H1 (cell line): ENCODE measurements at regions not wholly inside any gene's neighbourhood (a gene's known extent, or its start where the extent isn't known, plus 50 kb on each side); places are given as distances from the start of the nearest gene placed in this dataset.

Source experiments
- CHD1 ChIP-seq: IDR thresholded peaks from 2 replicates; pipeline ENCODE4 v1.6.1; 2012; ENCODE audit warnings: low read depth, low read length, improper control_type of control experiment
- MAFK ChIP-seq: IDR thresholded peaks from 2 replicates; pipeline ENCODE4 v1.6.1; 2012; ENCODE audit warnings: low read depth, mild to moderate bottlenecking, improper control_type of control experiment, low read length
- POLR2AphosphoS5 ChIP-seq: IDR thresholded peaks from 2 replicates; pipeline ENCODE4 v1.6.1; 2011; ENCODE audit warnings: low read depth, low read length
- SAP30 ChIP-seq: fragments of 300-600 bp; sonication (generic); IDR thresholded peaks from 2 replicates; pipeline ENCODE4 v1.7.1; 2012; ENCODE audit warnings: low read length, moderate library complexity, mild to moderate bottlenecking, inconsistent platforms; ENCODE audit not compliant: insufficient read depth, insufficient replicate concordance
- TF ChIP-seq, protein P1 (sequence below), 3 experiments: IDR thresholded peaks; 1 replicate in 2 of 3; 2 replicates in 1 of 3; pipeline versions ENCODE4 v1.5.1 to v1.6.1; 2011; ENCODE audit warnings: low read length in 3 of 3, mild to moderate bottlenecking in 3 of 3, inconsistent platforms in 2 of 3, low read depth in 1 of 3, moderate library complexity in 1 of 3; ENCODE audit not compliant: insufficient read depth in 1 of 3; ENCODE audit errors: control extremely low read depth in 1 of 3
- TF ChIP-seq, protein P2 (sequence below): IDR thresholded peaks from 2 replicates; pipeline ENCODE4 v1.6.1; 2011; ENCODE audit warnings: low read length, improper control_type of control experiment

- TF ChIP-seq, protein P1, sequence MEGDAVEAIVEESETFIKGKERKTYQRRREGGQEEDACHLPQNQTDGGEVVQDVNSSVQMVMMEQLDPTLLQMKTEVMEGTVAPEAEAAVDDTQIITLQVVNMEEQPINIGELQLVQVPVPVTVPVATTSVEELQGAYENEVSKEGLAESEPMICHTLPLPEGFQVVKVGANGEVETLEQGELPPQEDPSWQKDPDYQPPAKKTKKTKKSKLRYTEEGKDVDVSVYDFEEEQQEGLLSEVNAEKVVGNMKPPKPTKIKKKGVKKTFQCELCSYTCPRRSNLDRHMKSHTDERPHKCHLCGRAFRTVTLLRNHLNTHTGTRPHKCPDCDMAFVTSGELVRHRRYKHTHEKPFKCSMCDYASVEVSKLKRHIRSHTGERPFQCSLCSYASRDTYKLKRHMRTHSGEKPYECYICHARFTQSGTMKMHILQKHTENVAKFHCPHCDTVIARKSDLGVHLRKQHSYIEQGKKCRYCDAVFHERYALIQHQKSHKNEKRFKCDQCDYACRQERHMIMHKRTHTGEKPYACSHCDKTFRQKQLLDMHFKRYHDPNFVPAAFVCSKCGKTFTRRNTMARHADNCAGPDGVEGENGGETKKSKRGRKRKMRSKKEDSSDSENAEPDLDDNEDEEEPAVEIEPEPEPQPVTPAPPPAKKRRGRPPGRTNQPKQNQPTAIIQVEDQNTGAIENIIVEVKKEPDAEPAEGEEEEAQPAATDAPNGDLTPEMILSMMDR (IDR thresholded peaks at IDR 0.05; ENCODE audit: control extremely low read depth in 1 of 3, insufficient read depth in 1 of 3, low read depth in 1 of 3, low read length in 3 of 3) = no peak
- TF ChIP-seq SAP30 (peak; percentile 46), CHD1 (peak; percentile 18), POLR2AphosphoS5 (peak; percentile 89), MAFK (no peak)
- TF ChIP-seq, protein P2, sequence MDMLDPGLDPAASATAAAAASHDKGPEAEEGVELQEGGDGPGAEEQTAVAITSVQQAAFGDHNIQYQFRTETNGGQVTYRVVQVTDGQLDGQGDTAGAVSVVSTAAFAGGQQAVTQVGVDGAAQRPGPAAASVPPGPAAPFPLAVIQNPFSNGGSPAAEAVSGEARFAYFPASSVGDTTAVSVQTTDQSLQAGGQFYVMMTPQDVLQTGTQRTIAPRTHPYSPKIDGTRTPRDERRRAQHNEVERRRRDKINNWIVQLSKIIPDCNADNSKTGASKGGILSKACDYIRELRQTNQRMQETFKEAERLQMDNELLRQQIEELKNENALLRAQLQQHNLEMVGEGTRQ = no peak
- TF ChIP-seq, all 59 proteins: peak for 10
Measured at GRCh38 chr6:26195376-26195923, 108.2 kb downstream of the HFE start (continued).
